NCI-H345 treated with DMSO at 0.1 percent for 48 hours (cell line): ENCODE measurements at regions not wholly inside any gene's neighbourhood (a gene's known extent, or its start where the extent isn't known, plus 50 kb on each side); places are given as distances from the start of the nearest gene placed in this dataset.

Experiments used
- DNase-seq: peaks from one replicate; lab custom pipeline; 2025; ENCODE audit not compliant: unreplicated experiment; lab: John Stamatoyannopoulos, UW

- no peak for DNase-seq
Observed at GRCh38 chr18:76771192-76771799, 51.1 kb upstream of the ZNF236 start.

- DNase-seq = no peak
Observed at GRCh38 chr18:76767954-76768353, 54.4 kb upstream of the ZNF236 start.

GRCh38 chr18:76766429-76766828 is 55.9 kb upstream of the ZNF236 start:
- DNase-seq = no peak

GRCh38 chr18:76765649-76766048 is 56.7 kb upstream of the ZNF236 start:
- DNase-seq = no peak

- DNase-seq = no peak
Observed at GRCh38 chr18:76764291-76764901, 58.0 kb upstream of the ZNF236 start.

GRCh38 chr18:76759056-76759455 is 63.3 kb upstream of the ZNF236 start:
- DNase-seq = no peak

GRCh38 chr18:76757925-76758324 is 64.4 kb upstream of the ZNF236 start:
- no peak for DNase-seq

- DNase-seq = no peak
Observed at GRCh38 chr18:76757335-76757734, 65.0 kb upstream of the ZNF236 start.

- DNase-seq = no peak
Observed at GRCh38 chr18:76756531-76757253, 65.7 kb upstream of the ZNF236 start.

GRCh38 chr18:76754351-76754750 is 68.0 kb upstream of the ZNF236 start:
- no peak for DNase-seq

- no peak for DNase-seq
Observed at GRCh38 chr18:76752400-76752799, 70.0 kb upstream of the ZNF236 start.

- no peak for DNase-seq
Observed at GRCh38 chr18:76750917-76751890, 71.2 kb upstream of the ZNF236 start.

GRCh38 chr18:76750269-76750668 is 72.1 kb upstream of the ZNF236 start:
- no peak for DNase-seq

- DNase-seq = no peak
Observed at GRCh38 chr18:76747676-76748075, 74.7 kb upstream of the ZNF236 start.

GRCh38 chr18:76741346-76741745 is 81.0 kb upstream of the ZNF236 start:
- no peak for DNase-seq

GRCh38 chr18:76736309-76736708 is 86.0 kb upstream of the ZNF236 start:
- no peak for DNase-seq

- DNase-seq = no peak
Observed at GRCh38 chr18:76730901-76731300, 91.5 kb upstream of the ZNF236 start.

GRCh38 chr18:76727589-76727988 is 94.8 kb upstream of the ZNF236 start:
- DNase-seq = no peak

GRCh38 chr18:76725445-76725844 is 96.9 kb upstream of the ZNF236 start:
- DNase-seq = no peak

- DNase-seq = no peak
Observed at GRCh38 chr18:76722224-76723061, 99.9 kb upstream of the ZNF236 start.
